Lower leg skin (tissue), 4 donors: ENCODE measurements at regions not wholly inside any gene's neighbourhood (a gene's known extent, or its start where the extent isn't known, plus 50 kb on each side); places are given as distances from the start of the nearest gene placed in this dataset.

Experiments used
- DNase-seq, 2 donors: peaks; one replicate each; pipeline ENCODE4 v3.0.0-alpha.2; 2019; ENCODE audit warnings: low spot score in 2 of 2
- H3K4me3 ChIP-seq: fragments of 200-600 bp; sonication (generic); 2 replicates; pipeline ENCODE4 v1.5.1; 2017; ENCODE audit warnings: mild to moderate bottlenecking, low read depth; ENCODE audit not compliant: poor library complexity, severe bottlenecking
- POLR2A ChIP-seq, 2 donors: fragments of 450-650 bp; IDR thresholded peaks; one replicate each; pipeline ENCODE4 v1.6.1; 2016 to 2017; ENCODE audit warnings: antibody characterized with exemption in 2 of 2, mild to moderate bottlenecking in 1 of 2, moderate library complexity in 1 of 2
- WGBS, 2 donors: methylation state at CpG; one replicate each; pipeline ENCODE4 v1.1.5; 2018; 5-methylcytosine and 5-hydroxymethylcytosine counted together
- intact Hi-C: fragments of 100-400 bp; cut with DNase I; formaldehyde crosslinking; loops from one replicate; pipeline ENCODE4 v1.15.0; 2023; ENCODE audit warnings: low total_unique reads
- TF ChIP-seq, protein P1 (sequence below), 3 donors: fragments of 450-650 bp; IDR thresholded peaks; one replicate each; pipeline ENCODE4 v1.5.1; 2016; ENCODE audit warnings: antibody characterized with exemption in 3 of 3, mild to moderate bottlenecking in 3 of 3, moderate library complexity in 2 of 3

DNA sequence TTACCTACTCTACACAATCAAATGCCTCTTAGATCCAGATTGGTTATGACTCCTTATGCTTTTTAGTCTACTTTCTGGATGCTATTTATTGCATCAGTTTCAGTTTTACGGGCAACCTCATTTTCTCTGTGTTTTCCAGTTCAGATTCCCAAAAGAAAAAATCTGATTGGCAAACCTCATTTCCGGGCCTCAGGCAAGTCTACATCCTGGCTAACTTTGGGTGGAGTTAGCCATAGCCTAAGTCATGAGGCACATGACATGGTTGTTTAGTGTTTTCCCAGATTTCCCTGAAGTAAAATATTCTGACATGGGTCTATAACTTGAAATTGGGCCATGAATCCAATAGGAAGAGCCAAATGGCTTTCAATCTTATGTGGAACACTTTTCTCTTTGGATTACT is 339.7 kb downstream of the NUAK1 start:
- no peak for TF ChIP-seq POLR2A (IDR thresholded peaks at IDR 0.05)
- TF ChIP-seq, protein P1, sequence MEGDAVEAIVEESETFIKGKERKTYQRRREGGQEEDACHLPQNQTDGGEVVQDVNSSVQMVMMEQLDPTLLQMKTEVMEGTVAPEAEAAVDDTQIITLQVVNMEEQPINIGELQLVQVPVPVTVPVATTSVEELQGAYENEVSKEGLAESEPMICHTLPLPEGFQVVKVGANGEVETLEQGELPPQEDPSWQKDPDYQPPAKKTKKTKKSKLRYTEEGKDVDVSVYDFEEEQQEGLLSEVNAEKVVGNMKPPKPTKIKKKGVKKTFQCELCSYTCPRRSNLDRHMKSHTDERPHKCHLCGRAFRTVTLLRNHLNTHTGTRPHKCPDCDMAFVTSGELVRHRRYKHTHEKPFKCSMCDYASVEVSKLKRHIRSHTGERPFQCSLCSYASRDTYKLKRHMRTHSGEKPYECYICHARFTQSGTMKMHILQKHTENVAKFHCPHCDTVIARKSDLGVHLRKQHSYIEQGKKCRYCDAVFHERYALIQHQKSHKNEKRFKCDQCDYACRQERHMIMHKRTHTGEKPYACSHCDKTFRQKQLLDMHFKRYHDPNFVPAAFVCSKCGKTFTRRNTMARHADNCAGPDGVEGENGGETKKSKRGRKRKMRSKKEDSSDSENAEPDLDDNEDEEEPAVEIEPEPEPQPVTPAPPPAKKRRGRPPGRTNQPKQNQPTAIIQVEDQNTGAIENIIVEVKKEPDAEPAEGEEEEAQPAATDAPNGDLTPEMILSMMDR (IDR thresholded peaks at IDR 0.05), result no peak
- intact Hi-C loops, result no loop called here
- DNase-seq, result no peak
- 35 to 61% methylated on average over 2 of the region's 2 CpGs for WGBS, 2 donors
- no peak overlapping the region for H3K4me3 ChIP-seq

DNA sequence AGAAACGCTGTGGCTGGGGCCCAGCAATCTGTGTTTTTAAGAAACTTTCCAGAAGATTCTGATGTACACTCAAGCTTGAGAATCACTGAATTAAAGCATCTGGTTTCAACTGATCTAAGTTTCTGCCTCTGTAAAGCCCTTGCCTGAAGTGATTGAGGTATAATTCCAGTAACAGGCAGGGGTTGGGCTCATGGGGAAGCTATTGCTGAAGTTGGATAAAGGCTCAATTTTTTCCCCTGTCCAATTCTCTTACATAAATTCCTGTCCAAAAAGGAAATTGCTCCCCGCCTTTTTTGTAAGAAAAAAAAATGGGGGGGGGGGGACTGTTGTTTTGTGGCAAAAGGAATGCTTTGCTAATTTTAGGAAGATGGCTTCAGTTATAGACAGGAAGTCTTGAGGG is 337.4 kb downstream of the NUAK1 start:
- no peak for DNase-seq
- no peak overlapping the region for H3K4me3 ChIP-seq
- TF ChIP-seq POLR2A (IDR thresholded peaks at IDR 0.05), result no peak
- TF ChIP-seq, protein P1 (IDR thresholded peaks at IDR 0.05), result no peak
- intact Hi-C loops, result no loop called here
- WGBS, 2 donors, result 74 to 79% methylated on average over 2 of the region's 2 CpGs

DNA sequence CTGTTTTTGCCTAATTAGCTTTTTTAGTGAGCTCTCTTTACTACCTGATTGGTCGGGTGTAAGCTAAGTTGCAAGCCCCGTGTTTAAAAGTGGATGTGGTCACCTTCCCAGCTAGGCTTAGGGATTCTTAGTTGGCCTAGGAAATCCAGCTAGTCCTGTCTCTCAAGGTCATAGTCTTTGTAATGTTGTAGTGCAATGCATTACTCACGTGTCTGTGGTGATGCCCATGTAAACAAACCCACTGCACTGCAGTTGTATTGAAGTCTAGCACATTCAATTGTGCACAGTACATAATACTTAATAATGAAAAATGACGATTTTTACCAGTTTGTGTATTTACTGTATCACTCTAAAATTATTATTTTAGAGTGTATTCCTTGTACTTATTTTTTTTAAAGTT is 335.5 kb downstream of the NUAK1 start:
- DNase-seq, result no peak
- WGBS, 2 donors, result 80 to 88% methylated on average over 4 of the region's 4 CpGs
- TF ChIP-seq POLR2A (IDR thresholded peaks at IDR 0.05), result no peak
- TF ChIP-seq, protein P1 (IDR thresholded peaks at IDR 0.05), result no peak
- H3K4me3 ChIP-seq, result no peak overlapping the region
- intact Hi-C loops, result no loop called here

- DNase-seq, result no peak
- 81 to 87% methylated on average over 5 of the region's 5 CpGs for WGBS, 2 donors
- no peak for TF ChIP-seq POLR2A (IDR thresholded peaks at IDR 0.05)
- TF ChIP-seq, protein P1 (IDR thresholded peaks at IDR 0.05), result no peak
- no peak overlapping the region for H3K4me3 ChIP-seq
- intact Hi-C loops, result no loop called here
Measured at GRCh38 chr12:105804591-105805265, 334.0 kb downstream of the NUAK1 start.

GRCh38 chr12:105805730-105806399 is 332.9 kb downstream of the NUAK1 start:
- 67 to 79% methylated on average over 4 of the region's 4 CpGs for WGBS, 2 donors
- no peak for DNase-seq
- no peak overlapping the region for H3K4me3 ChIP-seq
- TF ChIP-seq POLR2A (IDR thresholded peaks at IDR 0.05), result no peak
- TF ChIP-seq, protein P1 (IDR thresholded peaks at IDR 0.05), result no peak
- intact Hi-C loops, result no loop called here
